SJSA1 (cell line): ENCODE measurements at regions not wholly inside any gene's neighbourhood (a gene's known extent, or its start where the extent isn't known, plus 50 kb on each side); places are given as distances from the start of the nearest gene placed in this dataset.
A peak's percentile ranks its signal among the peaks of the same experiment; 100 is the strongest.

Experiments
- DNase-seq, 2 experiments: peaks; one replicate each; pipeline ENCODE4 v3.0.0-alpha.2; 2015 to 2020; ENCODE audit warnings: low spot score in 2 of 2, low read depth in 1 of 2
- H3K27ac ChIP-seq: fragments of 250-450 bp; sonication (Bioruptor Pico); 2 replicates; pipeline ENCODE4 v1.5.1; 2020; ENCODE audit warnings: mild to moderate bottlenecking, moderate library complexity
- H3K27me3 ChIP-seq: fragments of 250-450 bp; sonication (Bioruptor Pico); replicated peaks from 2 replicates; pipeline ENCODE4 v1.5.1; 2020; ENCODE audit warnings: mild to moderate bottlenecking, moderate library complexity
- H3K36me3 ChIP-seq: fragments of 250-450 bp; sonication (Bioruptor Pico); 2 replicates; pipeline ENCODE4 v1.5.1; 2020; ENCODE audit warnings: mild to moderate bottlenecking
- H3K4me1 ChIP-seq: fragments of 250-450 bp; sonication (Bioruptor Pico); replicated peaks from 2 replicates; pipeline ENCODE4 v1.6.1; 2021; ENCODE audit warnings: mild to moderate bottlenecking
- H3K4me3 ChIP-seq: fragments of 250-450 bp; sonication (Bioruptor Pico); 2 replicates; pipeline ENCODE4 v1.5.1; 2020; ENCODE audit warnings: mild to moderate bottlenecking
- H3K9me3 ChIP-seq: fragments of 250-450 bp; sonication (Bioruptor Pico); replicated peaks from 2 replicates; pipeline ENCODE4 v1.5.1; 2020; ENCODE audit warnings: mild to moderate bottlenecking

DNA sequence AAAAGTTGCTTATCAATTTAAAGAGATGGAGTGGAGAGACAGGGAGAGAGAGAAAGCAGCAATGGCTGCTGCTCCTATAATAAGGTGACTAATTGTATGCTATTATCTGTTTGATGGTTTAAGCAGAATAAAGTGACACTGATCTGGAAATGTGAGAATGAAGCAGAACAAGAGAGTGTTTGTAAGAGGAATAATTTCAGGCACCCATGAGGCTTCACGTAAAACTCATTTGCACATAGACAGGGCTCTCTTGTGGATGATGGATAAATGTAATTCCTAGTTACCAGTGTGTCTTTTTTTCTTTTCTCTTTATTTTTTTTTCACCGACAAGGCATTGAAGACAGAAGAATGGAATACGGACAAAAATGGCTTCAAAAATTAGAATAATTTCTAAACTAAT lies 228.8 kb upstream of the TYRP1 start:
- H3K27me3 ChIP-seq: no peaks in the 10 kb centered on the region
- no peak for DNase-seq
- H3K27ac ChIP-seq: no peak overlapping the region
- H3K9me3 ChIP-seq: no peaks in the 10 kb centered on the region
- no peak overlapping the region for H3K4me3 ChIP-seq
- H3K4me1 ChIP-seq: no peaks in the 10 kb centered on the region
- no peaks in the 10 kb centered on the region for H3K36me3 ChIP-seq

DNA sequence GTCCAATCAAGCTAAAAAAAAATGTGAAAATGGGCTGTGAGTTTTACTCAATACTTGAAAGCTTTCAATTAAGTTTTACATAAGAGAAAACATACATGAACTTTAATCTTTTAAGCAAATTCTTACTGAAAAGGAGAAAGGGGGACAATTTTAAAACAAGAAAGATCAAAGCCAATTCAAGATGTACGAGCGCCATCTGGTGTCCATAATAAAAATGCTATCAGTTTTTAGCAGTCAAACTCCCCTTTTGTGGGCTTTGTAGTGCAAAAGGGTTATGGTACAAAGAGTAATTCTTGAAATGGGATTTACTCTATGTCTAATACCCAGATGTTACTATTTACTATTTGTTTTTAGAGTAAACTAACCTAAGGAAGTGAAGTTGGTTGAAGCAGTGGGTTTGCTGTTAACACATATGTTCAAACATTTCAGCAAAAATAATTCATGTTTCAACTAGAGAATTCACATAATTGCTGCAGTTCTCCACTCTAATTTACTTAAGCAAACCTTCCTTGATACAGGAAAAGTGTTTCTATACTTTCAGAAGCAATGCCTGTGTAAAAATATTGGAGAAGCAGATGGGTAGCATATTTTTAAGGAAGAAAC lies 228.2 kb upstream of the TYRP1 start:
- no peak overlapping the region for H3K27ac ChIP-seq
- no peaks in the 10 kb centered on the region for H3K4me1 ChIP-seq
- no peaks in the 10 kb centered on the region for H3K27me3 ChIP-seq
- DNase-seq: peak in 1 of 2 experiments; percentile 5
- no peak overlapping the region for H3K4me3 ChIP-seq
- no peaks in the 10 kb centered on the region for H3K36me3 ChIP-seq
- no peaks in the 10 kb centered on the region for H3K9me3 ChIP-seq

DNA sequence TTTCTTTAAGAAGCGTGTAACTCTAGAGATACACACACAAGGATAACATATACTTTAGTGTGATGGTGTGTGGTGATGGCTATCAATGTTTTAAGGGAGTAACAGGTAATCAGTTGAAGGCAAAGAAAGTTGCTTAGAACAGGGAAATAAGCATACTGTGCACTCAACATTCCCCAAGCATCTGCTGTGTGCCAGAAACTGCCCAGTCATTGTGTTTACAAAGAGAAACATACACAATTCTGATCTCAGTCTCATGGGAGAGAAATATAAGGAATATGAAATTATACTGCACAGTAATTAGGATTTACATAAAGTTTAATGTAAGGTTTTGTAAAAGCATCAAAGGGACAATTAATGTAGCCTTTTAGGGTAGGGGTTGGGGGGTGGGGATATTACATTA lies 224.1 kb upstream of the TYRP1 start:
- no peaks in the 10 kb centered on the region for H3K27me3 ChIP-seq
- DNase-seq: no peak
- no peak overlapping the region for H3K27ac ChIP-seq
- H3K4me3 ChIP-seq: no peak overlapping the region
- H3K4me1 ChIP-seq: no peaks in the 10 kb centered on the region
- no peaks in the 10 kb centered on the region for H3K9me3 ChIP-seq
- H3K36me3 ChIP-seq: no peaks in the 10 kb centered on the region

DNA sequence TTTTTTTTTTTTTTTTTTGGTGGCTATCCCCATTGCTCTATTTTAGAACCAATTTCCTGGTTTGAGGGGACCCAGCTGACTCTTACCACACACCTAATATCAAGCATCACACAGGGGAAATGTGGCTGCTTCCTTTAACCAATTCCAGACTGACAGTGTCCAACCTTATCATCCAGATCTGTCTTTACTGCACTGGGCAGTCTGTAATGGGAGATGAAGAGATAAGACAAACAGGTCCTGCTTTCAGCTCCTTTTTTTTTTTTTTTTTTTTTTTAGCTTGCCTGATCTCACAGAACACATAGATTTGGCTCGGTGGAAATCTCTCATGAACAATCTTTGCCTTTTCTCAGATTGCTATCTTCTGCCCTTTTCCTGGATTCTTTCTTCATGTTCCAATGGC lies 198.8 kb upstream of the TYRP1 start:
- H3K27me3 ChIP-seq: no peaks in the 10 kb centered on the region
- H3K4me1 ChIP-seq: no peaks in the 10 kb centered on the region
- no peaks in the 10 kb centered on the region for H3K36me3 ChIP-seq
- no peaks in the 10 kb centered on the region for H3K9me3 ChIP-seq
- no peak overlapping the region for H3K27ac ChIP-seq
- H3K4me3 ChIP-seq: no peak overlapping the region
- DNase-seq: no peak

DNA sequence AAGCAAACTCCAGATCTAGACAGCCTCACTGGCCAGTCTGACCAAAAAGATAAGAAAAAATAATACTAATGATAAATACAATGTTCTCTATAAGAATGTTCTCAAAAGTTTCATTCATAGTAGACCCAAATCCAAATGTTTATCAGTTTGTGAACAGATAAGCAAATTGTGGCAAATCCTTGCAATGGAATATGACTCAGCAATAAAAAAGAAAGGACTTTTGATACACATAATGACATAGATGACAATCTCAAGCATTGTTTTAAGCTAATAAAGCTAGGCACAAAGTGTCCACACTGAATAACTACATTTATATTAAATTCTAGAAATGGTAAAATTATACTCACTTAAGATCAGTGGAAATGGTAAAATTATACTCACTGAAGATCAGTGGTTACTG lies 195.4 kb upstream of the TYRP1 start:
- Histone ChIP-seq H3K27me3 (no peaks in the 10 kb centered on the region), H3K9me3 (no peaks in the 10 kb centered on the region), H3K4me1 (no peaks in the 10 kb centered on the region), H3K27ac (no peak overlapping the region), H3K36me3 (no peaks in the 10 kb centered on the region), H3K4me3 (no peak overlapping the region)
- DNase-seq: no peak

DNA sequence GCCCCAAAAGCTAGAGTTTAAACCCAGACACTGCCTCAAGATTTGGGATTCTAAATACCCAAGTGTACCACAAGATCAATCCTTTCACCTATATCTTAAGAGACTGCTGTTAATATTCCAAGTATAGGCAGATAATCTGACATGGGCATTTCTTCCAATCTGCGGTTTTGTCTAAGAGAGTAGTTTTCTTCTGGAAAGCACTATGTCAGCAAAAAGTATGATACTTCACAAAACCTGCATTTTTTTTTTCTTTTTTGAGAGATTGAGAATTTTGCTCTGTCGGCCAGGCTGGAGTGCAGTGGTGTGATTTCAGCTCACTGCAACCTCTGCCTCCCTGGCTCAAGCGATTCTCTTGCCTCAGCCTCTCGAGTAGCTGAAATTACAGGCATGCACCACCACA lies 190.7 kb upstream of the TYRP1 start:
- no peaks in the 10 kb centered on the region for H3K36me3 ChIP-seq
- no peak overlapping the region for H3K4me3 ChIP-seq
- no peak for DNase-seq
- no peak overlapping the region for H3K27ac ChIP-seq
- no peaks in the 10 kb centered on the region for H3K27me3 ChIP-seq
- no peaks in the 10 kb centered on the region for H3K4me1 ChIP-seq
- no peaks in the 10 kb centered on the region for H3K9me3 ChIP-seq

DNA sequence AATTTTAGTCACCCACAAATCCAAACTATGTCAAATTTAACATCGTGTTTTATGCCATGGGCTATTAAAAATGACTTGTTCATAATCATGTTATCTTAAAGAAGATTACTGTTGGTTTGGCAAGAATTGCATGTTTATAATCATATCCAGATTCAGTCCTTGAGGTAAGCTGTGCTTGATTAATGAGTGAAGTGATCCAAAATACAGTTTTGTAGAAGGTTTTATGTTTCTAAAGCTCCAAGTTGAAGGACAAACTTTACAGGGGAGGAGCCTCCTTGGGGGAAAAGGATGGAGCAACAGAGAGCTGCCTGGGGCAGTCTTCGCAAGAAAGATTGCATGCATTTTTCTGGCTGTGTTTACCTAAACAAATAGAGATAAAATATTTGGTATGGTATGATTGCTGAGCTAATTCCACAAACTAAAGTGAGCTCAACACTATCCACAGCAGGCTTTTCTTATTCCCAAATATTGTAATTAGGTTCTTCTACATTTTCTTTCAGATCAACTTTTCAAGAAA lies 189.5 kb upstream of the TYRP1 start:
- no peaks in the 10 kb centered on the region for H3K27me3 ChIP-seq
- no peak overlapping the region for H3K4me3 ChIP-seq
- no peak overlapping the region for H3K27ac ChIP-seq
- no peaks in the 10 kb centered on the region for H3K36me3 ChIP-seq
- no peaks in the 10 kb centered on the region for H3K4me1 ChIP-seq
- no peak for DNase-seq
- H3K9me3 ChIP-seq: no peaks in the 10 kb centered on the region

DNA sequence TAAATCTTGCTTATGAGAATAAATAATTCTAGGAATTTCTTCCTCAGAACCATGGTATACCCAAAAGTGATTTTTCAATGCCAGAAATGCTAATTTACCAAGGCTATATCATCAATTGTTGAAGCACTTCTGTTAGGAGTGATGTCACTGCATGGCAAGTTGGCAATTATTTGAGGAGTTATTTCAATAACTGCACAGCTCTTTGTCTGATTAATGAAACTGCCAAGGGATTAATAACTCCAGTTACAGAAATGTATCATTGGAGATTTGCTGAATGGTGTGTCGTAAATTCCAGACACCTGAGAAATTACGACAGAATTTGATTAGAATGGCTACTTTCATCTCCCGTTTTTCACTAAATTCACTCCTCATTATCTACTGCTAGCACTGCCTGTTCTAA lies 182.6 kb upstream of the TYRP1 start:
- H3K27me3 ChIP-seq: no peaks in the 10 kb centered on the region
- H3K4me1 ChIP-seq: no peaks in the 10 kb centered on the region
- no peaks in the 10 kb centered on the region for H3K36me3 ChIP-seq
- H3K27ac ChIP-seq: no peak overlapping the region
- no peak overlapping the region for H3K4me3 ChIP-seq
- no peak for DNase-seq
- no peaks in the 10 kb centered on the region for H3K9me3 ChIP-seq

DNA sequence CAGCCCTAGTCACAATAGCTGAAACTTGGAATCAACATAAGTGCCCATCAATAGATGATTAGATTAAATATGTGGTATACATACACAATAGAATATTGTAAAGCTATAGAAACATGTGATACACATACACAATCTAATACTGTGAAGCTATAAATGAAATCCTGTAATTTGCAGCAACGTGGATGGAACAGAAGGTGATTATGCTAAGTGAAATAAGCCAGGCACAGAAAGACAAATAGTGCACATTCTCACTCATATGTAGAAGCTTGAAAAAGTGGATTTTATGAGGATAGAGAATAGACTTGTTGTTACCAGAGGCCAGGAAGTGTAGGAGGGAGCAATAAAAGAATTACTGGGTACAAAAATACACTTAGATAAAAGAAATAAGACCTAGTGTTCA lies 181.5 kb upstream of the TYRP1 start:
- DNase-seq: no peak
- H3K9me3 ChIP-seq: no peaks in the 10 kb centered on the region
- no peaks in the 10 kb centered on the region for H3K27me3 ChIP-seq
- no peaks in the 10 kb centered on the region for H3K36me3 ChIP-seq
- no peak overlapping the region for H3K27ac ChIP-seq
- H3K4me1 ChIP-seq: no peaks in the 10 kb centered on the region
- H3K4me3 ChIP-seq: no peak overlapping the region

DNA sequence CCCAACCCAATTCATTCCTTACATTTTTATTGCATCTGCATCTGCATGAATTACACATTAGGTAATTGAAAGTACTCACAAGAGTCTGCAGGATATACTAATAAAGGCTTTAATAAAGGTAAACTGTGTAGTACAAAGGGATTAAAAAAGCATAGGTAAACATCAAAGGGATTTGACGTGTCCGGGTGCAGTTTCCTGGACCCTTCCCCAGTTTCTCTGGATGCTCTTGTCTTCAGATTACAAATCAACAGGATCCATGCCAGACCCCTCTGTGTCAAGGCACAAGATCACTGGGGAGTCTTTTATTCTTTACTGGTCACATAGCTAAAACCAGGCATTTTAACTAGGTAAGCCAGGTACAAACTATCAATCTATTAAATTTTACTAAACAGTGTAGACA lies 177.2 kb upstream of the TYRP1 start:
- Histone ChIP-seq H3K27me3 (no peaks in the 10 kb centered on the region), H3K27ac (no peak overlapping the region), H3K9me3 (no peaks in the 10 kb centered on the region), H3K36me3 (no peaks in the 10 kb centered on the region), H3K4me1 (no peaks in the 10 kb centered on the region), H3K4me3 (no peak overlapping the region)
- no peak for DNase-seq

DNA sequence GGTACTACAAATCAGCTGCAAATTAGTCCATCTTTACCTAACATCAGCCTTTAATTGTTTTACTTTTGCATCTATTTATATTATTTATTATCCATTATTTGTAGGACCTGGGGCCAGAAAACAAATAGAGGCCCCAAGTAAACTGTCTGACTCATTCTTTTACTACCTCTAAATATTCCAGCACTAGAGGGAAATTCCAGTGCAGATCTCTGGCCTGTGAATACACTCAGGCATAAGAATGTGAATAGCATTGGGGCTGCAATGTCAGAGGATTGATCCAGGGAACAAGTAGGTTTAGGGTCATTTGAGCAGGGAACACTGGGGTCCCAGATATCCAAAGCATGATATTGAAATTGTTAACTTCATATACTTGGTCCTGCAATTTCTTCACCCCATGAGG lies 176.6 kb upstream of the TYRP1 start:
- H3K27ac ChIP-seq: no peak overlapping the region
- no peaks in the 10 kb centered on the region for H3K27me3 ChIP-seq
- no peaks in the 10 kb centered on the region for H3K4me1 ChIP-seq
- H3K9me3 ChIP-seq: no peaks in the 10 kb centered on the region
- H3K36me3 ChIP-seq: no peaks in the 10 kb centered on the region
- no peak for DNase-seq
- no peak overlapping the region for H3K4me3 ChIP-seq

DNA sequence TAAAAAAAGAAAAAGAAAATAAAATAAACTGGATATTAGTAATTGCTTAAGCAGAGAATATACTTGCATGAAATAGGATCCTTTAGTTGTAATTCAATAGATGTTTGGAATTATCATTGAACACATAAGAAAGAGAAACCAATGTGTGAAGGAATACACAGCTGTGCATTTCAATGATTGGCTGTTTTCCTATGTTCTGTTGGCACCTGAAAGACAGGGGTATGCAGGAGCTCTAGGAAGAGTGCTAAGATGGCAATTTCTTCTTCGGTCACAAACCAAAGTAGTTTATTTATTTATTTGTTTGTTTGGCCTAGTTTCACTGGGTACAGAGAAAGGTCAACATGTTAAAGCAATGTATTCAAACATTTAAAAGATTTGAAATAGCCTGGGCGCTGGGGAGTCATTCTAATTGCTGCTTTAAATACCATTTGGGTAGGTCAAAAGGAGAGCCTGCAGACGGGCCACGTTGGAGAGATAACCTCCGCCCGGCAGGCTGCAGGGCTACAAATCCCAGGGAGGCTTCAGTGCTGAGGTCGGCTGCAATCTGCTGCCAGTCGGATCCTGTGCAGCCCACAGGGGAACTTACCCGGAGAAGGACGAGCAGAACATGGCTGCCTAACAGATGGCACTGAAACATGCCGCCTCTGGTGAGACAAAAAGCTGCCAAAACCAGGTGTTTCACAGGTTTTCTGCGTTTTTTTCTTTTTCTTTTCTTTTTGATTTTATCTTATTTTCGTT lies 154.2 kb upstream of the TYRP1 start:
- no peak overlapping the region for H3K4me3 ChIP-seq
- no peaks in the 10 kb centered on the region for H3K9me3 ChIP-seq
- H3K36me3 ChIP-seq: no peaks in the 10 kb centered on the region
- no peaks in the 10 kb centered on the region for H3K4me1 ChIP-seq
- no peak for DNase-seq
- H3K27ac ChIP-seq: no peak overlapping the region
- H3K27me3 ChIP-seq: no peaks in the 10 kb centered on the region

DNA sequence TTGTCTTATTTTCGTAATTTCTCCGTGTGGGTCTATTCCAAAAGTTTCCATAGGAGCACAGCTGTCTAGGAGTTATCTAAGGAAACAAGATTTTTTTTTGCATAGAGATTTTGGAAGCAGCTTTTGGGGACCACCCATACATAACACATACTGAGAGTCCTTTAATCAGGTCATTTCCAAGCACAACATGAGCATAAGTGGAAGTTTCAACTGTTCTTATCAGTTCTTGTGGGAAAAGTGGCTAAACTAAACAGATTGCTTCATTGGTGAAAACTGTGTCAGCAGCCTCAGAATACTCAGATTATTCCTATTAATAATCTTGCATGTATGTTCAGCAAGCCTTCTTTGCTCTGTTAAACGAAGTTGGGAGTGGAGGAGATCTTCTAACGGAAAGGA lies 153.6 kb upstream of the TYRP1 start:
- no peaks in the 10 kb centered on the region for H3K9me3 ChIP-seq
- no peaks in the 10 kb centered on the region for H3K27me3 ChIP-seq
- DNase-seq: no peak
- H3K27ac ChIP-seq: no peak overlapping the region
- H3K4me1 ChIP-seq: no peaks in the 10 kb centered on the region
- H3K4me3 ChIP-seq: no peak overlapping the region
- no peaks in the 10 kb centered on the region for H3K36me3 ChIP-seq

DNA sequence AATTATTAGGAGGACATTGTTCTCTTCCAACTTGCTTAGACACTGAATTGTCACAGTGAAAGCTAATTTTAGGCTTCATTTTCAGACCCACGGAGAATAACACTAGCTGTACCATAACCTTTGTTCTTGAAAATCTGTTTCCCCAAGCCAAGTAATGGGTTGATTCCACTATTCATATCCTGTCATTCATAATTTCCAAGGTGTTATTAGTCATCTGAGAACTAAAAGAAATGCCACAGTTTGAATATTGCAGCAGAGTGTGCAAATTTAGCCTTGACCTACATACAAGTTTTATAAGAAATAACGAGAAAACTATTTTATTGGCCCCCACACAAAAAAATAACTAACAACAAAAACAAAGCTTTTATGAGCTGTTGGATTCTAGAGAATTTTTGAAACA lies 148.5 kb upstream of the TYRP1 start:
- Histone ChIP-seq H3K9me3 (no peaks in the 10 kb centered on the region), H3K4me3 (no peak overlapping the region), H3K4me1 (no peaks in the 10 kb centered on the region), H3K36me3 (no peaks in the 10 kb centered on the region), H3K27me3 (no peaks in the 10 kb centered on the region), H3K27ac (no peak overlapping the region)
- DNase-seq: no peak

DNA sequence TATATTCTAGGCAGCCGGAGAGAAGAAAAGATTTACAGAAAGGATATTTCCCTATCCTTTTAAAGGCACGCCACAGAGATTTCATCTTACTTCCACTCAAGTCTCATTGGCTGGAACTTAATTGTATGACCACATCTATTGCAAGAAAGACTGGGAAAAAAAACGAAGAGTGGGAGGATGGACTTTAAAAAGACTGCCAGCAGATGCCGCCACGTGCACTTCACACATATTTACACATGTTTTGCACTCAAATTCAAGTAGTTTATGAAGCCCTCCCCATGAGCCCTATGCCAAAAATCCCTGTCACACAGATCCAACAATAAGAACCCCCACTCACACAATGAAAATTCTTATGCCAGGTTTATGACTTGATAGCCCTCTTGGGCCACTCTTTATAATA lies 138.5 kb upstream of the TYRP1 start:
- Histone ChIP-seq H3K9me3 (no peaks in the 10 kb centered on the region), H3K27me3 (no peaks in the 10 kb centered on the region), H3K27ac (no peak overlapping the region), H3K4me1 (no peaks in the 10 kb centered on the region), H3K4me3 (no peak overlapping the region), H3K36me3 (no peaks in the 10 kb centered on the region)
- DNase-seq: no peak
